ENCODE measurements at regions not wholly inside any gene's neighbourhood (a gene's known extent, or its start where the extent isn't known, plus 50 kb on each side); places are given as distances from the start of the nearest gene placed in this dataset.
"Not testable (repeated sequence)": the region's sequence is repeated elsewhere in the genome, so short reads cannot be mapped to it uniquely, and the experiment has no call there.

GRCh38 chr9:86575137-86575536 is 220.9 kb upstream of the TUT7 start:
- DNase-seq (ENCODE audit: low spot score): no peak

- no peak for DNase-seq (ENCODE audit: low spot score)
Measured at GRCh38 chr9:86573886-86574285, 219.7 kb upstream of the TUT7 start.

GRCh38 chr9:86572904-86573303 is 218.7 kb upstream of the TUT7 start:
- no peak for DNase-seq (ENCODE audit: low spot score)

DNA sequence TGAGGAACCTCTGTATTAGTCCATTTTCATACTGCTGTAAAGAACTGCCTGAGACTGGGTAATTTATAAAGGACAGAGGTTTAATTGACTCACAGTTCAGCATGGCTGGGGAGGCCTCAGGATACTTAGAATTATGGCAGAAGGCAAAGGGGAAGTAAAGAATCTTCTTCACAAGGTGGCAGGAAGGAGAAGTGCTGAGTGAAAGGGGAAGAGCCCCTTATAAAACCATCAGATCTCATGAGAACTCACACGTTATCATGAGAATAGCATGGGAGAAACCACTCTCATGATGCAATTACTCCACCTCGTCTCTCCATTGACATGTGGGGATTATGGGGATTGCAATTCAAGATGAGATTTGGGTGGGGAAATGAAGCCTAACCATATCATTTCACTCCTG is 211.4 kb upstream of the TUT7 start:
- DNase-seq (ENCODE audit: low spot score): not testable (repeated sequence)

DNA sequence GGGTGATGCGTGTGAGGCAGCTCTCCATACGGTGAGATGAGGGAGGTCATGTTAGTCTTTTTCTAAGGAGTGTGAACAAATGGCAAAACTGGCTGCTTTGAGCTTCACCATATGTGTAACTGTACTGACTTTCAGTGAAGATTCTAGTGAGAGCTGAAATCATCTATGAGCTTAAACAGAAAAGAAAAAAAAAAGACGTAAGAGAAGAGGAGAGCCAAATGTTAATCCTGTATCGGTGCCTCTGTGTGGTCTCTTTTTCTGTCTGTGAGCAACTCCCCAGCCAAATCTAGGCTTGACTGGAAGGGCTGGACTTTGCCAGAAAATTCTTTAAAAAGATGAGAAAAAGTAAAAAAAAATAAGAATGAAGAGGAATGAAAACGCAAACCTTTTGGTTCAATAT is 209.7 kb upstream of the TUT7 start:
- DNase-seq (ENCODE audit: low spot score): no peak

- no peak for DNase-seq (ENCODE audit: low spot score)
Measured at GRCh38 chr9:86563350-86563749, 209.1 kb upstream of the TUT7 start.

DNA sequence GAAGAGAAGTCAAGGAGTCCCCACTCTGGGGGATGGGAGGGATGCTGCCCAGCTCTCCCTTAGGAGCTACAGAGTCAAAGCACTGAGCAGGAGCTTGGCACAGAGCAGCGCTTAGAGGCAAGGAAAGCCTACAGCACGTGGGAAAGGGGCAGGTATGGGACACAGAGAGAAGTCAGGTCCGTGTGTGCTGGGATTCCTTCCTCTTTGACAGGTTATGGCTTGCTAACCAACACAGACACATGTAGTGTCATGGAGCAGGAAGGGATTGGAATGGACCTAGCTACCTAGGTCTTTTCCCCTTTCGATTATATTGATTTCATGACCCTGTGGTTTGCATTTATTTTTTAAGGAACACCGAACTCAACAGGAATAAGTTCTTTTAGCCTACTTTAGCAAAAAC is 208.5 kb upstream of the TUT7 start:
- DNase-seq (ENCODE audit: low spot score): no peak

DNA sequence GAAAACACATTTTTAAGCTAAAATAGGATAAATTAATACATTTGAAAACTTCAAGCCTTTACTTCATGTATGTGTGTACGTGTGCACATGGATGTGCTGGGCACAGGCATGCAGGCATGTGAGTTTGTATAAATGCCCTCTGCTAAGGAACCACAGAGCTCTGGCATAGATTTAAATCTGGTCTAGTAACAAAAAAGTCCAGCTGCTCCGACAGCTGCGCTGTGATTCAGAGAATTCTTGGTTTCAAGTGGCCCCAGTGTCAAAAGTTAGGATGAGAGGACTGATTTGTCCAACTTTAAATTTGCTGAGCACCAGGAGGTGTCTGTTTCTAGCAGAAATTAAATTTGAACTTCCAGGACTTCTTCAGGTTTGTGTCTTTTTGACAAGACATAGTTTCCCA is 203.7 kb upstream of the TUT7 start:
- no peak for DNase-seq (ENCODE audit: low spot score)

DNA sequence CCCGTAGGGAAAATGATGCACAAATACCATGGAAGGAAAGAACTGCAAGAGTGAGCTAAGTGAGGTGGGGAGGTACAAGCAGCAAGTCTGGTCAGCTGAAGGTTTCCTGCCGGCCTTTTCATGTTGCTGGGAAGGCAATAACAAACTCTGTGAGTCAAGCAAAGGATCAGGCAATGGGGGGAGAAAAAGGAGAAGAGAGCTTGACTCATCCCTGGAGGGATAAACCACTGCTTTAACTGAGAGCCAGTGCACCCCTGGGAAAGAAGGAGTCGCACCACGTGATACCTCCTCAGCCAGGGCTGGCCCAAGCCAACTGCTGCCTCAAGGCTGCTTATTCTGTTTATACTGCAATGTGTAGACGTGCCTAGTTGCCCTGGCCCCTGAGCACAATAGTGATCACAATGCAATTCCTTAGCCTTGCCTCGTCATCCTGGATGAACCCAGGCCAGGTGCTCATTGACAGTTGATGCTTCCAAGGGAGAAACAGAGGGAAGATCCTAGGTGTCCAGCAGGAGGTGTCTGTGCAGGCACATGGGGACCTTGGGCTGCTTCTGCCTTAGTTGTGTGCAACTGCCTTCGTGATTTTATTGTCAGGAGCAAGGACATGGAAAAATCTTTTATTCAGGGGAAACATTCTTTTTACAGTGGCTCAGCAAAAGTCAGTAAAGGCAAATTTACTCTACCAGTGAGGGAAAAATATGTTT is 203.0 kb upstream of the TUT7 start:
- no peak for DNase-seq (ENCODE audit: low spot score)

GRCh38 chr9:86555661-86556060 is 201.5 kb upstream of the TUT7 start:
- DNase-seq (ENCODE audit: low spot score): no peak

DNA sequence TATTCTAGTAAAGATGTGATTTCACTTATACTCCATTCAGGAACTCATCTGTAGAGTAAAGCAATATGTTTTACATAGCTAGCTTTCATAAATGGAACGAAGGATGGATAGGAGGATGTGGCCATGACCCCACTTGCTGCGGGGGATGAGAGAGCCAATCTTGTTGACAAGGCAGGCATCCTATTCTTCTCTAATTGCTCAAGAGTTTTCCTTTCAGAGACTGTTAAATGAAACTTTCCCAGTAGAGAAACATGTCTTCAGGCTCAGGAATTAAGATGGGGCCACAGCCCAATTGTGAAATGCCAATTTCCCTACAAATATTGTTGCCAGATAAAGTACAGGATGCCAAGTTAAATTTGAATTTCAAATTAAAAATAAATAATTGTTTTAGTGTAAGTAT is 196.2 kb upstream of the TUT7 start:
- DNase-seq (ENCODE audit: low spot score): no peak

GRCh38 chr9:86549920-86550319 is 195.7 kb upstream of the TUT7 start:
- DNase-seq (ENCODE audit: low spot score): no peak

- DNase-seq (ENCODE audit: low spot score): no peak
Measured at GRCh38 chr9:86549401-86549811, 195.2 kb upstream of the TUT7 start.

GRCh38 chr9:86548220-86548619 is 194.0 kb upstream of the TUT7 start:
- no peak for DNase-seq (ENCODE audit: low spot score)

- no peak for DNase-seq (ENCODE audit: low spot score)
Measured at GRCh38 chr9:86547571-86547970, 193.4 kb upstream of the TUT7 start.

DNA sequence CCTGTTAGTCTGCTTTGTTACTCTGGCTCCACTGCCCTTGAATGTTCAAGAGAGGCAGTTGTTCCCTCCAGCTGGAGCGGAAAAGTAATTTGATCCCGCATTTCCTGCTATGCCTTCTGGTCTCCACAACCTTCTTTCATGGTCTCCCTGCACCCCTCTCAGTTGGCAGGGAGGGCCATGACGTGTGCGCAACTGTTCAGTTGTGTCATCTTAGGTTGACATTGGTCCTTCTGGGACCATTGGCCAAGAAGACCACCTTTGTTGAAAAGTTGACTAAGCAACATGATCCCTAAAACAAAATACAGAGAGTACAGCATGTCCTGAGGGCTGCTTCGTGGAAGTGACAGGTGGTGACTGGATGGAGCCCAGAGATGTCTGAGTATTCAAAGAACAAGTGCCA is 192.5 kb upstream of the TUT7 start:
- no peak for DNase-seq (ENCODE audit: low spot score)

DNA sequence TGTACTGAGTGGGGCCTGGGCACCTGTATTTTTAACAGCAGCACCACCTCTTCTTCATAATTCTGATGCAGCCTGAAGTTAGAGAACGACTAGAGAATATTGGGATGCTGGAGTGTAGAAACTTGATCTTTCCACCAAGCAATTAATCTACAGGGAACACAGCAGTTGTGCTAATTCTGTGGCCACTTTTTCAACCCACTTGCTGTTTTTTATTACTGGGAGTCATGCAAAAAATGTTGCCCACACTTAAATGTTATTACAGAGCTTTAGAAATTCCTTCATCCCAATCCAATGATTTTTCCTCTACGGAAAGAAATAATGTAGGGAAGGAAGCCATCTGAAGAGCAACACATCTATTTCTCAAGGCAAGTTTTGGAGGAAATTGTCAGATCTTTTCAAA is 190.9 kb upstream of the TUT7 start:
- no peak for DNase-seq (ENCODE audit: low spot score)

DNA sequence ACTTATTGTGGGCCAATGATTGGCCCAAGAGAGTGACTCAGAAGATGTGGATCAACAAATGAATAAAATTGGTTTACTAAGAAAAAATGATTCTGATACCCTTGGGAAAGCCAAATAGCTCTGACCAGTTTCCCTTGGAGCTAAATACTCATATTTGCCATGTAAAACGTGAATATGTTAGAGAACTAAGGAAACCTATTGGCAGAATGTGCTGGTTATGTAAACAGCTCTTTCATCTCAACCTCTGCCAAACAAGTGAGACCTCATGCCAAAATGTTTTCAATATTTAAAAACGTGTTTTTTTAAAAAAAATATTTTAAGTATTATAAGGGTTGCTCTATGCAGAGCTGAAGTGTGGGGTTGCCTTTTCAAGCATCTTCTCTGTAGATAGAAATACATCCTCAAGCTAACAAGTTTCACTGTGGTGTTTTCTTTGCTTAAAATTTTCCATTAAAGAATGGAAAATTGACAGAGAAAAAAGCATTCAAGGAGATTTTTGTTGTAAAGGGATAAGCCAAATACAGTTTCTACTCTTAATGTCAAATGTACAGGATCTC is 186.9 kb upstream of the TUT7 start:
- no peak for DNase-seq (ENCODE audit: low spot score)

GRCh38 chr9:86535406-86535915 is 181.3 kb upstream of the TUT7 start:
- no peak for DNase-seq (ENCODE audit: low spot score)

- DNase-seq (ENCODE audit: low spot score): no peak
Measured at GRCh38 chr9:86534572-86535258, 180.5 kb upstream of the TUT7 start.

DNA sequence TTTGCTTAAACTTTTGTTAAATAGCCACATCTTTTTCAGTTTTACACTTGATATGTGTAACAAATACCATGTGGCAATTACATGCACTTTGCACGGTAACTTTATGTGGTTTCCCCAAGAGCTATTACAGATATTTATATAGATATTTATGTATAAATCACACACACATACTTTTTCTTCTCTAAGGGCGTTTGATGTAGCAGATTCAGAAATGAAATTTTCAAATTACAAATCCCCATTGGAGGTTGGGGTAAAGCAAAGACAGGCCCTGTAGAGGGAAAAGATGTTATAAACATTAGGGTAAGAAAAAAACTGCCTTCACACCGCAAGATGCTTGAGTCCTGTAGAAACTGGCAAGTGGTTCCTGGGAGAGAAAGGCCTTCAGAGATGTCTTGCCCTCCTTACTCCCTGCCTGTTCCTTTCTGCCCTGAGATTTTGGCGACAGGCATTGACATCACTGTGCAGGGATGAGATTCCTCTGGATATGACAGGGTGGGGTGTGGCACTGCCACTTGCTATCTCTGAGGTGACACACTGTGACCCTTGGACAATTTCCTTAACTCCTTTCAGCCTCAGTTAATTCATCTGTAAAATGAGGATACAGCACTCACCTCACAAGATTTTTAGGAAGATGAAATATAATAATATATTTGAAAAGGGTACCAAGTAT is 177.9 kb upstream of the TUT7 start:
- DNase-seq (ENCODE audit: low spot score): no peak

GRCh38 chr9:86531273-86531970 is 177.2 kb upstream of the TUT7 start:
- no peak for DNase-seq (ENCODE audit: low spot score)

Data from CD4-positive, alpha-beta T cell treated with Interleukin-6 at 100 ng/mL for 8 hours (primary cell).